Body of pancreas (tissue), 4 donors: ENCODE measurements at regions not wholly inside any gene's neighbourhood (a gene's known extent, or its start where the extent isn't known, plus 50 kb on each side); places are given as distances from the start of the nearest gene placed in this dataset.

Source experiments
- ATAC-seq: fragments of 150-250 bp; one replicate; pipeline ENCODE4 v1.9.1; 2016
- DNase-seq, 4 donors: peaks; one replicate each; pipeline ENCODE4 v3.0.0-alpha.2; 2019
- H3K27ac ChIP-seq, 4 donors: fragments of 200-600 bp; sonication (generic); 1 replicate in 3 of 4; 2 replicates in 1 of 4; pipeline versions ENCODE4 v1.5.1 to v1.6.1; 2016 to 2019; ENCODE audit warnings: mild to moderate bottlenecking in 1 of 4, mixed read lengths in 1 of 4, moderate library complexity in 1 of 4
- H3K27me3 ChIP-seq, 2 donors: fragments of 200-600 bp; sonication (generic); one replicate each; pipeline ENCODE4 v1.6.0; 2016; ENCODE audit warnings: mild to moderate bottlenecking in 1 of 2
- H3K36me3 ChIP-seq, 2 donors: fragments of 200-600 bp; sonication (generic); replicated peaks in 1 of 2; 2 replicates each; pipeline ENCODE4 v1.5.1; 2016; ENCODE audit warnings: low read depth in 2 of 2; ENCODE audit not compliant: insufficient read depth in 1 of 2
- H3K4me1 ChIP-seq: fragments of 200-600 bp; sonication (generic); one replicate; pipeline ENCODE4 v1.6.0; 2016
- H3K4me3 ChIP-seq, 2 donors: fragments of 200-600 bp; sonication (generic); 1 replicate in 1 of 2; 2 replicates in 1 of 2; pipeline ENCODE4 v1.5.1; 2016 to 2019
- H3K9me3 ChIP-seq, 3 donors: fragments of 200-600 bp; sonication (generic); 1 replicate in 2 of 3; 2 replicates in 1 of 3; pipeline ENCODE4 v1.5.1; 2016
- POLR2A ChIP-seq, 3 donors: fragments of 450-650 bp; IDR thresholded peaks; one replicate each; pipeline ENCODE4 v1.6.1; 2016; ENCODE audit warnings: antibody characterized with exemption in 3 of 3, mild to moderate bottlenecking in 2 of 3
- WGBS, 2 donors: methylation state at CpG; one replicate each; pipeline ENCODE4 v1.1.5; 2017; 5-methylcytosine and 5-hydroxymethylcytosine counted together
- intact Hi-C: fragments of 100-400 bp; cut with DNase I; formaldehyde crosslinking; loops from one replicate; pipeline ENCODE4 v1.15.1; 2023
- TF ChIP-seq, protein P1 (sequence below), 7 experiments: fragments of 450-650 bp in 4 of 7; fragments of 200-600 bp in 3 of 7; sonication (generic) in 3 of 7; IDR thresholded peaks; one replicate each; pipeline ENCODE4 v1.5.1; 2016 to 2019; ENCODE audit warnings: antibody characterized with exemption in 7 of 7

DNA sequence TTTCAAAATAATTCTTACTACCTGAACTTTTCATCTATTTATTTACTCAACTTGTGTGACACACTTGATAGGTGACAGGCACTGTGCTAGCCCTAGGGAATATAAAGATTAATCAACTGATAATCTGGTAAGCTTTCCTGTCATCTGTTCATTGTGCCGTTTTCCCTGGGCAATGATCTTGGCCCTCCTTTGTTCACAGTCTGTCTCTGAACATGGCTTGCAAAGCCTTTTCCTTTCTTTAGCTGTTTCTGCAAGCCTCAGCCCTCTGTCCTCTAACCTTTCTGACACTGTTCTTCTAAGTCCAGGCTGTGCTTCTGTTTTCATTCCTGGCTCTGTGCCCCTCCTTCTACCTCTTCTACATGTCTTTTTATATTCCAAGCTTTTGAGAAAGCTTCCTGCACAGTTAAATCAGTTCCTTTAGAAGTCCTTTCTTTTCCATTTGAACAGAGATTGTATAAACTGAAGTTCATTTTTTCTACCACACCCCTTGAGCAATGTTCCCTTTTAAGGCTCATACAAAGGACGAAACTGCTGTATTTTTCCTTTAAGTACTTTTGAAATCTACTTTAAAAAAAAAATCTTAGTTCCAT, 803.0 kb upstream of the ZNF608 start:
- TF ChIP-seq, protein P1, sequence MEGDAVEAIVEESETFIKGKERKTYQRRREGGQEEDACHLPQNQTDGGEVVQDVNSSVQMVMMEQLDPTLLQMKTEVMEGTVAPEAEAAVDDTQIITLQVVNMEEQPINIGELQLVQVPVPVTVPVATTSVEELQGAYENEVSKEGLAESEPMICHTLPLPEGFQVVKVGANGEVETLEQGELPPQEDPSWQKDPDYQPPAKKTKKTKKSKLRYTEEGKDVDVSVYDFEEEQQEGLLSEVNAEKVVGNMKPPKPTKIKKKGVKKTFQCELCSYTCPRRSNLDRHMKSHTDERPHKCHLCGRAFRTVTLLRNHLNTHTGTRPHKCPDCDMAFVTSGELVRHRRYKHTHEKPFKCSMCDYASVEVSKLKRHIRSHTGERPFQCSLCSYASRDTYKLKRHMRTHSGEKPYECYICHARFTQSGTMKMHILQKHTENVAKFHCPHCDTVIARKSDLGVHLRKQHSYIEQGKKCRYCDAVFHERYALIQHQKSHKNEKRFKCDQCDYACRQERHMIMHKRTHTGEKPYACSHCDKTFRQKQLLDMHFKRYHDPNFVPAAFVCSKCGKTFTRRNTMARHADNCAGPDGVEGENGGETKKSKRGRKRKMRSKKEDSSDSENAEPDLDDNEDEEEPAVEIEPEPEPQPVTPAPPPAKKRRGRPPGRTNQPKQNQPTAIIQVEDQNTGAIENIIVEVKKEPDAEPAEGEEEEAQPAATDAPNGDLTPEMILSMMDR (IDR thresholded peaks at IDR 0.05), result no peak
- TF ChIP-seq POLR2A (IDR thresholded peaks at IDR 0.05), result no peak
- Histone ChIP-seq H3K4me3 (no peak overlapping the region), H3K4me1 (no peaks in the 10 kb centered on the region), H3K36me3 (no peaks in the 10 kb centered on the region), H3K27ac (no peak overlapping the region), H3K9me3 (no peaks in the 10 kb centered on the region), H3K27me3 (no peaks in the 10 kb centered on the region)
- no peak for ATAC-seq
- DNase-seq, result no peak
- WGBS, 2 donors, result 42 to 45% methylated on average over 2 of the region's 2 CpGs
- intact Hi-C loops, result no loop called here

DNA sequence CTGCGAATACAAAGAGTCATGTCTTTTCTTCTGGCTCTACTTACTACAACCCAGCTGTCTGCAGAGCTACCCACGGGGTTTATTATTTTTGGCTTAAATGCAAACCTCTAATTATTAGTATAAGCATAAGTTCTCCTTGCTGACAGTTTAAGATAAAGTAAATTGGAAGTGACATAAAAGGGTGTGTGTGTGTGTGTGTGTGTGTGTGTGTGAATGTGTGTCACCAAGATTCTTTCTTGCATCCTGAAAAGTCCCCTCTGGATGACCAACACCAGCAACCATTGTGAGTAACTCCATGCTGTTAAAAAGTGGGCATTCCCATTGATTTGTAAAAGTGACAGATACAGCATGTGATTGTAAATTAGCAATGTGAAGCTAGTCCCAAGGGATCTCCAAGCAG, 803.8 kb upstream of the ZNF608 start:
- WGBS, 2 donors, result 10 to 17% methylated on average over 2 of the region's 2 CpGs
- no peak overlapping the region for H3K27ac ChIP-seq
- ATAC-seq (no peak), DNase-seq (no peak)
- H3K4me1 ChIP-seq, result no peaks in the 10 kb centered on the region
- no peak overlapping the region for H3K4me3 ChIP-seq
- intact Hi-C loops, result no loop called here
- H3K27me3 ChIP-seq, result no peaks in the 10 kb centered on the region
- no peaks in the 10 kb centered on the region for H3K9me3 ChIP-seq
- no peak for TF ChIP-seq POLR2A (IDR thresholded peaks at IDR 0.05)
- TF ChIP-seq, protein P1 (IDR thresholded peaks at IDR 0.05), result no peak
- H3K36me3 ChIP-seq, result no peaks in the 10 kb centered on the region

DNA sequence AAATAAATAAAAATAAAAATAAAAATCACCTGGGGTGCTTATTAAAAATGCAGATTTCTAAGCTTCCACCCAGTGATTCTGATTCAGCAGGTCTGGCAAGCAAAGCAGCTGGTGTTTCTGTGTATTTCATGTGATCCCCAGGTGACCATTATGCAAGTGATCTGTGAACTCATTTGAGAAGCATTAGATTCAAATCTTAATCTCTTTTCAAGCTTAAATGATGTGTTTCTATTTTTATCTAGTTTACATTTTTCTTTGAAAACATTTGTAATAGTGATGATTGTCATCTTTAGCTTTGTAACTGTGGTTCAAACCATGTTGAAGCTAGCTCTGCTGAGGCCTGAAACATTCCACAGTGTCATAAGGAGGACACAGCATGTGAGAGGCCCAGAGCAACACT, 804.8 kb upstream of the ZNF608 start:
- H3K27me3 ChIP-seq, result no peaks in the 10 kb centered on the region
- ATAC-seq (no peak), DNase-seq (no peak)
- intact Hi-C loops, result no loop called here
- H3K27ac ChIP-seq, result no peak overlapping the region
- H3K36me3 ChIP-seq, result no peaks in the 10 kb centered on the region
- no peaks in the 10 kb centered on the region for H3K4me1 ChIP-seq
- TF ChIP-seq, protein P1 (IDR thresholded peaks at IDR 0.05), result no peak
- TF ChIP-seq POLR2A (IDR thresholded peaks at IDR 0.05), result no peak
- no peaks in the 10 kb centered on the region for H3K9me3 ChIP-seq
- no peak overlapping the region for H3K4me3 ChIP-seq

DNA sequence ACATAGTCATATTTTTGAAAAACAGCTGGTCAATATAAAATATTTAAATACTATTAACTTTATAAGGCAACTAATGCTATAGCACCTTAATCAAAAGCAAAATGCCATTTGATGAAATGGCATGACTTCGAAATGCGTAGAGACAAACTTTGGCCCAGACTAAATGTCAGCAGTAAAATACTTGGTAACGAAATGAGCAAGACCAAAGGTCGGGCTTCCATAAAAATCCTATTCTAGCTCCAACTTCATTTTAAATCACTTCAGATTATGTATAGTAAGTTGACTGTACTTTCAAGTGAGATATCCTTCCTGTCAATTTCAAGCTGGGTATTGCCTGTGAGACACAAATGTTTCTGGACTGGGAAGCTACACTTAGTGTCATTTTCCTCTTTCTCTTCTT, 805.4 kb upstream of the ZNF608 start:
- Histone ChIP-seq H3K4me3 (no peak overlapping the region), H3K36me3 (no peaks in the 10 kb centered on the region), H3K9me3 (no peaks in the 10 kb centered on the region), H3K27me3 (no peaks in the 10 kb centered on the region), H3K4me1 (no peaks in the 10 kb centered on the region), H3K27ac (no peak overlapping the region)
- TF ChIP-seq POLR2A (IDR thresholded peaks at IDR 0.05), result no peak
- TF ChIP-seq, protein P1 (IDR thresholded peaks at IDR 0.05), result no peak
- DNase-seq, result no peak
- WGBS, 2 donors, result 91% methylated on average over 4 of the region's 4 CpGs
- no peak for ATAC-seq
- intact Hi-C loops, result no loop called here

DNA sequence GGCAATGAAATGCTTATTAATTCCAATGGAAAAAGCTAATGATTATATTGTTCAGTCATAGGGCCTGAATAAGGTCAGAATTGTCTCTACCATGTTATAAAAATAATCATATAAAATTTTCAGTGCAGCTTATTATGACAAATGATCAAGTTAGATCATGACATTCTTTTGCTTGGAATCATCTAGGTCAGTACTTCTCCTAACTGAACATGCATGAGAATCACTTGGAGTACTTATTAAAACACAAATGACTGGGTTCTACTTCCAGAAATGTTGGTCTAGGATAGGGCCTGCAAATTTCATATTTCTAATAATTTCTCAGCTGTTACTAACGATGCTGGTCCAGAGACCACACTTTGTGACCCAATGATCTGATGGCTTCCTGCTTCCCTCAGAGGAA, 806.0 kb upstream of the ZNF608 start:
- Histone ChIP-seq H3K36me3 (no peaks in the 10 kb centered on the region), H3K27ac (no peak overlapping the region), H3K9me3 (no peaks in the 10 kb centered on the region), H3K4me1 (no peaks in the 10 kb centered on the region), H3K4me3 (no peak overlapping the region), H3K27me3 (no peaks in the 10 kb centered on the region)
- DNase-seq, result no peak
- TF ChIP-seq POLR2A (IDR thresholded peaks at IDR 0.05), result no peak
- TF ChIP-seq, protein P1 (IDR thresholded peaks at IDR 0.05), result no peak
- intact Hi-C loops, result no loop called here
- WGBS, 2 donors, result 73 to 81% methylated on average over 1 of the region's 1 CpG
- ATAC-seq, result no peak
